ENCODE measurements at regions not wholly inside any gene's neighbourhood (a gene's known extent, or its start where the extent isn't known, plus 50 kb on each side); places are given as distances from the start of the nearest gene placed in this dataset.

- TF ChIP-seq YY1 (IDR thresholded peaks at IDR 0.05; ENCODE audit: insufficient read depth, insufficient read length) (no peak), SUZ12 (IDR thresholded peaks at IDR 0.05; ENCODE audit: extremely low read depth, insufficient read depth, insufficient read length) (no peak)
Measured at GRCh38 chr2:59882822-59883221, 670.6 kb downstream of the BCL11A start.
